IPS DF 6.9 (cell line): ENCODE measurements at regions not wholly inside any gene's neighbourhood (a gene's known extent, or its start where the extent isn't known, plus 50 kb on each side); places are given as distances from the start of the nearest gene placed in this dataset.

Experiments
- DNase-seq: peaks from one replicate; pipeline ENCODE4 v3.0.0-alpha.2; 2013; ENCODE audit warnings: low read depth, low spot score
- H3K27ac ChIP-seq: one replicate; pipeline ENCODE4 v1.5.1; 2013; ENCODE audit warnings: low read length, control low read depth
- H3K27me3 ChIP-seq: 2 replicates; pipeline ENCODE4 v1.6.1; 2013; ENCODE audit warnings: mild to moderate bottlenecking, low read length; ENCODE audit not compliant: control insufficient read depth, insufficient read depth
- H3K36me3 ChIP-seq: 2 replicates; pipeline ENCODE4 v1.6.1; 2013; ENCODE audit warnings: low read length; ENCODE audit not compliant: control insufficient read depth, insufficient read depth
- H3K4me1 ChIP-seq: 2 replicates; pipeline ENCODE4 v1.6.1; 2013; ENCODE audit warnings: low read length; ENCODE audit not compliant: control insufficient read depth, insufficient read depth
- H3K4me3 ChIP-seq: 2 replicates; pipeline ENCODE4 v1.5.1; 2013; ENCODE audit warnings: mild to moderate bottlenecking, low read length
- H3K9me3 ChIP-seq: 2 replicates; pipeline ENCODE4 v1.6.1; 2013; ENCODE audit warnings: low read length, inconsistent platforms; ENCODE audit not compliant: control insufficient read depth, insufficient read depth
- WGBS: extraction: QIAGEN DNeasy Blood & Tissue Kit; methylation state at CpG from one replicate; pipeline ENCODE4 v1.1.7; 2013; ENCODE audit warnings: mixed read lengths, missing lambda C conversion rate; ENCODE audit not compliant: insufficient read length, insufficient coverage; 5-methylcytosine and 5-hydroxymethylcytosine counted together

DNA sequence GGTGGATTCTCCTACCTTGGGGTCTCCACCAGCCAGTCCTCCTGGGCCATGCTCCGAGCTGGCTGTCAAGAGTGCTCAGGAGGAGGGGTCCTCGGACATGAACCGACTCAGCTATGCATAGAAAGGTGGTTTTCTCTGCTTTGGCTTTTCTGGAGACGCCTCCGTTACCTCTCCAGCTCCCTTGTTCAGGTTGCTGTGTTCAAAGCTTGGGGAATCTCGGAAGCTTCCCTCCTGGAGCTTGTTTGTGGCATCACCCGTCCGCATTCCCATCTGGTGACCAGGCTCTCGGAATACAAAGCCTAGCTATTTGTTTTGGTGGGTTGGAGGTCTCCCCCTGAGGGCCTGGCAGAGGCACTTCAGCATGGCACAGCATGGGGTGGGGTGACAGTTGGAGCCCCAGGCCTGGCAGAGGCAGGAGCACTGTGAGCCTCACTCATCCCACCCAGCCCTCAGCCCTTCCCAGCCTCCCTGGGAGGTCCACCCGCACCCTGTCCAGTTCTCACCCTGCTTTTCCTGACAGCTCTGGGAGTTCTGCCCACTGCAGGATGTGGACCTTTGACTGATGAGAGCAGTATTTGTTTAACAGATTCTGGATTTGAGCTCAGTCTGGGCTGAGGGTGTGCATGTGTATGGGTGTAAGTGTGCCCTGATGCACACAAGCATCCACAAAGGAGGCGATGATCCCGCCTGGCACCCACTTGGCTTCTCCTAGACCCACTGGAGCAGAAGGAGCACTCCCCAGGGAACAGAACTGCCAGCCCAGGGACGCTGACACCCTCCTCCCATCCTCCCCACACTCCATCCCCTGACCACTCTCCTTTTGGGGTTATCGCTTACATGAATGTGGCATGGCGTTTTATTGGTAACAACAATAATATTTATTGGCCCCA, 107.3 kb upstream of the HS6ST1 start:
- no peaks in the 10 kb centered on the region for H3K9me3 ChIP-seq
- H3K36me3 ChIP-seq: no peaks in the 10 kb centered on the region
- H3K27ac ChIP-seq: no peak overlapping the region
- DNase-seq: no peak
- no peak overlapping the region for H3K4me3 ChIP-seq
- no peaks in the 10 kb centered on the region for H3K4me1 ChIP-seq
- no CpG with 5 or more reads among the region's 15 CpGs for WGBS
- H3K27me3 ChIP-seq: no peaks in the 10 kb centered on the region

GRCh38 chr2:128427413-128427755, 108.7 kb upstream of the HS6ST1 start:
- DNase-seq: no peak
- no peaks in the 10 kb centered on the region for H3K9me3 ChIP-seq
- no peak overlapping the region for H3K4me3 ChIP-seq
- no peak overlapping the region for H3K27ac ChIP-seq
- no peaks in the 10 kb centered on the region for H3K36me3 ChIP-seq
- no peaks in the 10 kb centered on the region for H3K4me1 ChIP-seq
- WGBS: no CpG with 5 or more reads among the region's 5 CpGs
- H3K27me3 ChIP-seq: no peaks in the 10 kb centered on the region

DNA sequence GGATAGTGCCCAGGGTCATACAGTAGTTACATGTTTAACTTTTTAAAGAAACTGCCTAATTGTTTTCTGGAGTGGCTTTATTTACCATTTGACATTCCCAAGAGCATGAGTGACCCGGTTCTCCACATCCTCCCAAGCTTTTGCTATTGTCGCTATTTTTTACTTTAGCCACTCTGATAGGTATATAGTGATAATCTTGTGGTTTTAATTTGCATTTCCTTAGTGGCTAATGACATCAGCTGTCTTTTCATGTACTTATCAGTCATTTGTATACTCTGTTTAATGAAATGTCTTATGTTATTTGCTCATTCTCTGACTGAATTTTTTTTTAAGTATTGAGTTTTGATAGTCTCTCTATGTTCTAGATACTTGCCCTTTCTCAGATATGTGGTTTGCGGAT, 109.7 kb upstream of the HS6ST1 start:
- no peak overlapping the region for H3K4me3 ChIP-seq
- no CpG with 5 or more reads among the region's 3 CpGs for WGBS
- no peaks in the 10 kb centered on the region for H3K4me1 ChIP-seq

GRCh38 chr2:128432423-128432822, 113.8 kb upstream of the HS6ST1 start:
- no peak for DNase-seq
- Histone ChIP-seq H3K36me3 (no peaks in the 10 kb centered on the region), H3K4me1 (no peaks in the 10 kb centered on the region), H3K4me3 (no peak overlapping the region), H3K9me3 (no peaks in the 10 kb centered on the region), H3K27ac (no peak overlapping the region), H3K27me3 (no peaks in the 10 kb centered on the region)
- no CpG with 5 or more reads among the region's 4 CpGs for WGBS

More for the DNA sequence above, 109.7 kb upstream of the HS6ST1 start:
- DNase-seq: no peak
- Histone ChIP-seq H3K27me3 (no peaks in the 10 kb centered on the region), H3K9me3 (no peaks in the 10 kb centered on the region), H3K27ac (no peak overlapping the region), H3K36me3 (no peaks in the 10 kb centered on the region)

- WGBS: no CpG with 5 or more reads among the region's 3 CpGs
- H3K27me3 ChIP-seq: no peaks in the 10 kb centered on the region
- no peak overlapping the region for H3K4me3 ChIP-seq
- no peak for DNase-seq
- no peak overlapping the region for H3K27ac ChIP-seq
- H3K9me3 ChIP-seq: no peaks in the 10 kb centered on the region
- H3K36me3 ChIP-seq: no peaks in the 10 kb centered on the region
- no peaks in the 10 kb centered on the region for H3K4me1 ChIP-seq
Observed at GRCh38 chr2:128433911-128434550, 115.4 kb upstream of the HS6ST1 start.

DNA sequence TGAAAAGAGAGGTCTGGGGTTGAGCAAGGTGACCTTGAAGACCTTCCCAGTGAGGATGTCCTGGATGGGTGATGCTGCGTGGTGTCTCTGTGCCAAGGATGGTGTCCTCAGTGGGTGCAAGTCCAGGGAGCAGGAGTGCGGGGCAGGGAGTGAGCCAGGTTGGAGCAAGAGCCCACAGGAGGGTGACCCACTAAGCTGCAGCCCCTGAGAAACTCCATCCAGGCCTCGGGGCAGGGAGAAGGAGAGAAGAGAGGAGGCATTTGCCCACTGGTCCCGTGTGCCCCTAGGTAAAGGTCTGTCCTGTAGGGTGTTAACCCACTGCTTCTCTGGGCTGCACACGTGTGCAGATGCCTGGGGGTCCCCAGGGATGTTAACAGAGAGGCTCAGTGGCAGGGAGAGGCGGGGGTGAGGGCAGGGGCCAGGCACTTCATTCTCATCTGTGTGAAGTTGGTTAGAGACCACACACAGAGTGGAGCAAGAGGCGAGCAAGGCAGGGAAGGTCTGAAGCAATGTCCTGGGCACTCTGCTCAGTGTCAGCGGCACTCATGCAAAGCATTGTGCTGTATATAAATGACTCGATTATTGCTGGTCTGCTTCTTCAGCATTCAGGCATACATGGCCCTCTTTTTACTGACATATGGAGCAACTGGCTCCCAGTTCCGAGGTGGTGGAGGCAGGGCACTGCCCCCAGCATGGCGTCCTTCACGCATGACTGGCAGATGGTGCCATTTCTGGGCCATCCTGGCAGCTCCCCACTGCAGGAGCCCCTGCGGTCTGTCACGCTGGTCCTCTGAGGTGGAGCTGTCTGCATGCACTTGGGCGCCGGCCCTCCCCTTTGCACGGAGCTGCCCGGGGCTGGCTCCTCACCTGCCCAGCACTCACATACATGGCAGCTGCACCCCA, 117.2 kb upstream of the HS6ST1 start:
- no peaks in the 10 kb centered on the region for H3K36me3 ChIP-seq
- H3K4me1 ChIP-seq: no peaks in the 10 kb centered on the region
- no peak overlapping the region for H3K27ac ChIP-seq
- no peak for DNase-seq
- H3K27me3 ChIP-seq: no peaks in the 10 kb centered on the region
- no peaks in the 10 kb centered on the region for H3K9me3 ChIP-seq
- WGBS: no CpG with 5 or more reads among the region's 18 CpGs
- no peak overlapping the region for H3K4me3 ChIP-seq

DNA sequence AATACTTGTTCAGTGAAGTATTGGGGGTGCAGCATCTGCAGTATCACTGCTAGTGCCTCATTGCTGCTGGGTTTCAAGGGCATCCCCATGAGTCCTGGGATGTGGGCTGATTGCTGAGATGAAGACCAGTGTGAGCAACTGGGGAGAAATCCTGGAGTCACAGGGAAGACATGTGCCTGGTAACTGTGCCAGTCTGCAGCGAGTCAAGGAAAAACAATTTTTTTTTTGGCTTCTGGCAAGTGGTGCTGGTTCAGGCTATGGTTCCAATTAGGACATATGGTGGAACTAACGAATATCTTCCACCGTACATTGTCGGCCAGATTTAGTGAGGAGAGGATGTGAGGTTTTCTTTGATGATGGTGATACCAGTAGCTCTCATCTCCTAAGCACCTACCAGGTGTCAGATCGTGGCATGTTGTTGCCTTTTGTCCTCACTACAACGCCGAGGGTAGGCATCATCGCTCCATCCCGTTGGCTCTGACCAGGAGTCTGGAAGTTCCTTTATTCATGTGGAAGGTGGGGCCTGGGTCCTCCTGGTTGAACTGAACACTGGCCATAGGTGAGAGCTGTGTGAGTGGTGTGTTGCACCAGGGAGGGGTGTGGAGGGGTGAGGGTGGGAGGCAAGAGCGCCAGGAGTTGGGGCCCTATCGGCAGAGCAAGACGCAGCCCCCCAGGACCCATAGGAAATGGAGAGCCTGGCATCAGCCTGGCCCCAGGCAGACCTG, 118.0 kb upstream of the HS6ST1 start:
- H3K36me3 ChIP-seq: no peaks in the 10 kb centered on the region
- no peak for DNase-seq
- no CpG with 5 or more reads among the region's 12 CpGs for WGBS
- no peak overlapping the region for H3K4me3 ChIP-seq
- no peak overlapping the region for H3K27ac ChIP-seq
- H3K4me1 ChIP-seq: no peaks in the 10 kb centered on the region
- H3K27me3 ChIP-seq: no peaks in the 10 kb centered on the region
- H3K9me3 ChIP-seq: no peaks in the 10 kb centered on the region

DNA sequence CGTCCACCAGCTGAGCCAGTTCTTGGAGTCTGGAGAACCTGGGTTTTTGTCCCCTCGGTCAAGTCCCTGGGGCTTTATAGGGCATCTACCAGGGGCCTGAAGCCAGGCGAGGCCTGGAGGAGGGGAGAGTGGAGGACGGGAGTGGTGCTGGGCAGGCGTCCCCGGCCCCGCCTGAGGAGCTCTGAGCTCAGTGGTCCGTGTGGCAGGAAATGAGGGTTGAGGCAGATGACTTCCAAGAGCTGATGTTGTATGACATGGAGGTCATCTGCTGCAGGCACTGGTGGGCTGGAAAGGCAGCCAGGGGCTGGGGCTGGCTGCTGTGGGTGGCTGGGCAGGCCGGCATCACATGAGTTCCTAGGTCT, 118.5 kb upstream of the HS6ST1 start:
- Histone ChIP-seq H3K9me3 (no peaks in the 10 kb centered on the region), H3K4me1 (no peaks in the 10 kb centered on the region; the same call in 1 of the 2 replicates), H3K27me3 (no peaks in the 10 kb centered on the region), H3K36me3 (no peaks in the 10 kb centered on the region), H3K4me3 (no peak overlapping the region), H3K27ac (no peak overlapping the region)
- no CpG with 5 or more reads among the region's 9 CpGs for WGBS
- no peak for DNase-seq

GRCh38 chr2:128438091-128438490, 119.4 kb upstream of the HS6ST1 start:
- Histone ChIP-seq H3K4me1 (no peaks in the 10 kb centered on the region; the same call in none of the 2 replicates), H3K36me3 (no peaks in the 10 kb centered on the region), H3K27ac (no peak overlapping the region), H3K27me3 (no peaks in the 10 kb centered on the region), H3K4me3 (no peak overlapping the region), H3K9me3 (no peaks in the 10 kb centered on the region)
- no peak for DNase-seq
- WGBS: 100% methylated on average over 1 of the region's 16 CpGs

- Histone ChIP-seq H3K4me1 (no peaks in the 10 kb centered on the region; the same call in none of the 2 replicates), H3K4me3 (no peak overlapping the region), H3K36me3 (no peaks in the 10 kb centered on the region), H3K9me3 (no peaks in the 10 kb centered on the region), H3K27me3 (no peaks in the 10 kb centered on the region), H3K27ac (no peak overlapping the region)
- no CpG with 5 or more reads among the region's 14 CpGs for WGBS
- no peak for DNase-seq
Observed at GRCh38 chr2:128438586-128438985, 119.9 kb upstream of the HS6ST1 start.
